Chondrocyte (in vitro differentiated cells): ENCODE measurements at regions not wholly inside any gene's neighbourhood (a gene's known extent, or its start where the extent isn't known, plus 50 kb on each side); places are given as distances from the start of the nearest gene placed in this dataset.

ENCODE experiments used
- DNase-seq: peaks from one replicate; pipeline ENCODE4 v3.0.0; 2021; ENCODE audit warnings: mixed read lengths, low spot score
- H3K27ac Mint-ChIP-seq: one replicate; pipeline ENCODE4 v1.8.0; 2021; ENCODE audit warnings: mild to moderate bottlenecking, moderate library complexity, mixed read lengths; ENCODE audit not compliant: unreplicated experiment
- H3K27me3 Mint-ChIP-seq: 2 replicates; pipeline ENCODE4 v1.8.0; 2021; ENCODE audit warnings: low read depth, mixed read lengths
- H3K36me3 Mint-ChIP-seq: 2 replicates; pipeline ENCODE4 v1.8.0; 2021; ENCODE audit warnings: low read depth, mixed read lengths
- H3K4me1 Mint-ChIP-seq: 2 replicates; pipeline ENCODE4 v1.8.0; 2021; ENCODE audit warnings: low read depth, mild to moderate bottlenecking, mixed read lengths
- H3K4me3 Mint-ChIP-seq: one replicate; pipeline ENCODE4 v1.8.0; 2021; ENCODE audit warnings: mild to moderate bottlenecking, moderate library complexity, mixed read lengths; ENCODE audit not compliant: unreplicated experiment
- H3K9me3 Mint-ChIP-seq: 2 replicates; pipeline ENCODE4 v1.8.0; 2021; ENCODE audit warnings: low read depth, mixed read lengths
- CTCF ChIP-seq: fragments of 200-600 bp; sonication (generic); IDR thresholded peaks from 2 replicates; pipeline ENCODE4 v1.5.0; 2021; ENCODE audit warnings: antibody characterized with exemption, mild to moderate bottlenecking, moderate library complexity

GRCh38 chrX:13479452-13479813 lies 90.0 kb upstream of the EGFL6 start:
- Mint-ChIP-seq H3K27ac (no peak overlapping the region), H3K27me3 (no peaks in the 10 kb centered on the region), H3K36me3 (no peaks in the 10 kb centered on the region), H3K9me3 (peaks cover 18% of the 10 kb centered on the region), H3K4me3 (no peak overlapping the region), H3K4me1 (peaks cover 19% of the 10 kb centered on the region)
- no peak for DNase-seq
- no peak for TF ChIP-seq CTCF

GRCh38 chrX:13478740-13479451 lies 90.5 kb upstream of the EGFL6 start:
- H3K27ac Mint-ChIP-seq = no peak overlapping the region
- no peaks in the 10 kb centered on the region for H3K36me3 Mint-ChIP-seq
- DNase-seq = no peak
- no peaks in the 10 kb centered on the region for H3K27me3 Mint-ChIP-seq
- H3K9me3 Mint-ChIP-seq = peaks cover 18% of the 10 kb centered on the region
- H3K4me1 Mint-ChIP-seq = peaks cover 25% of the 10 kb centered on the region
- H3K4me3 Mint-ChIP-seq = no peak overlapping the region
- no peak for TF ChIP-seq CTCF

GRCh38 chrX:13476384-13476783 lies 93.0 kb upstream of the EGFL6 start:
- H3K27ac Mint-ChIP-seq = no peak overlapping the region
- H3K27me3 Mint-ChIP-seq = no peaks in the 10 kb centered on the region
- TF ChIP-seq CTCF = no peak
- DNase-seq = no peak
- no peaks in the 10 kb centered on the region for H3K36me3 Mint-ChIP-seq
- peaks cover 28% of the 10 kb centered on the region for H3K4me1 Mint-ChIP-seq
- no peak overlapping the region for H3K4me3 Mint-ChIP-seq
- peaks cover 14% of the 10 kb centered on the region for H3K9me3 Mint-ChIP-seq

- Mint-ChIP-seq H3K36me3 (no peaks in the 10 kb centered on the region), H3K4me3 (no peak overlapping the region), H3K27ac (peak overlapping the region; percentile 84), H3K27me3 (no peaks in the 10 kb centered on the region), H3K9me3 (peaks cover 14% of the 10 kb centered on the region), H3K4me1 (peaks cover 28% of the 10 kb centered on the region)
- no peak for DNase-seq
- TF ChIP-seq CTCF = no peak
These were observed 95.3 kb upstream of the EGFL6 start for GRCh38 chrX:13474164-13474516.

DNA sequence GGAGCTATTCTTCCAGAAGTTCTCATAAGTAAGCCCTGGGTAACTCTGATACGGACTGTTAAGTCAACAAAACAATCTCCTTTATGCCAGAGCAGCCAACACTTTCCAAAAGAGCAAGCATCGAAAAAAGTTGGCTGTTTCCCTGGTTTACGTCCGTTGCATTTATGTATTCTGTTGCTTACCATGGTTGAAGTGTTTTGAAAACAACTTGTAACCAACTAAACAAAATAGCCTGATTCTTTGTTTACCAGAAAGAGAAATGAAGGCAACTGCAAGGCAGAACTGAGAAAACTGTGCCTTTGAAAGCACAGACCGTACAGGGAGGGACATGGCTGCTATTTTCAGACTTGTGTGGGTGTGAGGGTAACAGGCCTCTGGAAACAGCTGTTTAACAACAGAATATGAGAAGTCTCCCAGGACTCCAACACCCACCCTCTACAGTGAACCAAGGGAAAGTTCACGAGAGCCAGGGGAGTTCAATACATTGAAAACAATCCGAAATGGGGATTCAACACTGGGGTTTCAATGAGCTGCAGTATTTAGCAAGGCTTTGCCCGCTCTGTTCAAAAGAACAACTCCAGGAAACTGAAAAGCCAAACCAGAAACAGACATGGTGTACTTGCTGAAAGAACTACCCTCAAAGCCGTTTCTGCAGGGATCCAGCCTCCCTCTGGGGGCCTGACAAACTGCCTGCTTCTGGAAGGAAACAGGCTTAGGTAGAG lies 95.8 kb upstream of the EGFL6 start:
- Mint-ChIP-seq H3K27me3 (no peaks in the 10 kb centered on the region), H3K27ac (peak overlapping the region; percentile 84), H3K4me1 (peaks cover 26% of the 10 kb centered on the region), H3K4me3 (no peak overlapping the region), H3K36me3 (no peaks in the 10 kb centered on the region), H3K9me3 (peaks cover 11% of the 10 kb centered on the region)
- no peak for DNase-seq
- TF ChIP-seq CTCF = no peak
